Smooth muscle cell (in vitro differentiated cells): ENCODE measurements at regions not wholly inside any gene's neighbourhood (a gene's known extent, or its start where the extent isn't known, plus 50 kb on each side); places are given as distances from the start of the nearest gene placed in this dataset.
A peak's percentile ranks its signal among the peaks of the same experiment; 100 is the strongest.

ENCODE experiments used
- DNase-seq: peaks from one replicate; lab custom pipeline; 2025; ENCODE audit not compliant: unreplicated experiment; lab: John Stamatoyannopoulos, UW
- H2AFZ ChIP-seq: fragments of 200-600 bp; sonication (generic); 2 replicates; pipeline ENCODE4 v1.6.0; 2016; ENCODE audit warnings: antibody characterized with exemption, low read depth, mild to moderate bottlenecking
- H3F3A ChIP-seq: fragments of 200-600 bp; sonication (generic); 2 replicates; pipeline ENCODE4 v1.6.0; 2017; ENCODE audit warnings: antibody characterized with exemption, low read depth
- H3K27ac ChIP-seq: fragments of 200-600 bp; sonication (generic); 2 replicates; pipeline ENCODE4 v1.5.1; 2016; ENCODE audit warnings: low read depth, mild to moderate bottlenecking
- H3K27me3 ChIP-seq: fragments of 200-600 bp; sonication (generic); 2 replicates; pipeline ENCODE4 v1.6.1; 2016; ENCODE audit warnings: low read depth, mild to moderate bottlenecking
- H3K36me3 ChIP-seq: fragments of 200-600 bp; sonication (generic); 2 replicates; pipeline ENCODE4 v1.5.1; 2016; ENCODE audit warnings: low read depth
- H3K4me1 ChIP-seq: fragments of 200-600 bp; sonication (generic); 2 replicates; pipeline ENCODE4 v1.5.1; 2016; ENCODE audit warnings: low read depth
- H3K4me2 ChIP-seq: fragments of 200-600 bp; sonication (generic); 2 replicates; pipeline ENCODE4 v1.6.0; 2016; ENCODE audit warnings: mild to moderate bottlenecking
- H3K4me3 ChIP-seq: fragments of 200-600 bp; sonication (generic); 2 replicates; pipeline ENCODE4 v1.5.1; 2016; ENCODE audit warnings: mild to moderate bottlenecking
- H3K79me2 ChIP-seq: fragments of 200-600 bp; sonication (generic); 2 replicates; pipeline ENCODE4 v1.6.0; 2016; ENCODE audit warnings: low read depth, mild to moderate bottlenecking
- H3K9ac ChIP-seq: fragments of 200-600 bp; sonication (generic); 2 replicates; pipeline ENCODE4 v1.6.0; 2016; ENCODE audit warnings: low read depth
- H3K9me3 ChIP-seq: fragments of 200-600 bp; sonication (generic); replicated peaks from 2 replicates; pipeline ENCODE4 v1.5.1; 2016; ENCODE audit warnings: low read depth
- H4K20me1 ChIP-seq: fragments of 200-600 bp; sonication (generic); 2 replicates; pipeline ENCODE4 v1.6.0; 2016; ENCODE audit warnings: low read depth
- CTCF ChIP-seq: fragments of 200-600 bp; sonication (generic); IDR thresholded peaks from 2 replicates; pipeline ENCODE4 v1.5.1; 2017; ENCODE audit warnings: borderline replicate concordance, mild to moderate bottlenecking, antibody characterized with exemption; ENCODE audit not compliant: insufficient read depth, poor library complexity, severe bottlenecking
- WGBS: methylation state at CpG from one replicate; pipeline ENCODE4 v1.1.7; 2016; ENCODE audit warnings: low lambda C conversion rate; 5-methylcytosine and 5-hydroxymethylcytosine counted together

- WGBS, result 45% methylated on average over 4 of the region's 4 CpGs
- H3K4me2 ChIP-seq, result no peak overlapping the region
Measured at GRCh38 chr6:56775498-56776166, 132.9 kb upstream of the DST start.

GRCh38 chr6:56772737-56773184 lies 130.1 kb upstream of the DST start:
- DNase-seq, result no peak
- Histone ChIP-seq H3K27ac (no peak overlapping the region), H3K79me2 (peaks cover 28% of the 10 kb centered on the region), H3K9me3 (no peaks in the 10 kb centered on the region), H3F3A (peaks cover 4% of the 10 kb centered on the region), H3K9ac (no peak overlapping the region), H3K4me2 (no peak overlapping the region), H3K27me3 (no peaks in the 10 kb centered on the region), H4K20me1 (peaks cover 8% of the 10 kb centered on the region), H3K4me1 (peaks cover 15% of the 10 kb centered on the region), H3K36me3 (no peaks in the 10 kb centered on the region), H3K4me3 (no peak overlapping the region), H2AFZ (no peak overlapping the region)
- TF ChIP-seq CTCF, result no peak
- 81% methylated on average over 1 of the region's 1 CpG for WGBS

More at GRCh38 chr6:56775498-56776166, 132.9 kb upstream of the DST start:
- H3K9ac ChIP-seq, result no peak overlapping the region
- H3K36me3 ChIP-seq, result no peaks in the 10 kb centered on the region
- no peaks in the 10 kb centered on the region for H3K9me3 ChIP-seq
- TF ChIP-seq CTCF, result no peak
- no peak for DNase-seq
- no peaks in the 10 kb centered on the region for H3K27me3 ChIP-seq
- peaks cover 15% of the 10 kb centered on the region for H3K4me1 ChIP-seq
- peaks cover 8% of the 10 kb centered on the region for H4K20me1 ChIP-seq
- H3K79me2 ChIP-seq, result peaks cover 13% of the 10 kb centered on the region
- H3K4me3 ChIP-seq, result no peak overlapping the region
- H2AFZ ChIP-seq, result no peak overlapping the region
- peaks cover 4% of the 10 kb centered on the region for H3F3A ChIP-seq
- H3K27ac ChIP-seq, result no peak overlapping the region

- DNase-seq, result no peak
- TF ChIP-seq CTCF, result no peak
- Histone ChIP-seq H3K4me2 (no peak overlapping the region), H3K9ac (no peak overlapping the region), H3F3A (peaks cover 4% of the 10 kb centered on the region), H2AFZ (no peak overlapping the region), H3K27me3 (no peaks in the 10 kb centered on the region), H3K36me3 (no peaks in the 10 kb centered on the region), H3K9me3 (no peaks in the 10 kb centered on the region), H3K4me1 (peaks cover 17% of the 10 kb centered on the region), H3K4me3 (no peak overlapping the region), H3K79me2 (peaks cover 28% of the 10 kb centered on the region), H3K27ac (peak overlapping the region; percentile 34), H4K20me1 (peaks cover 8% of the 10 kb centered on the region)
- WGBS, result 91% methylated on average over 7 of the region's 7 CpGs
Measured at GRCh38 chr6:56771929-56772607, 129.4 kb upstream of the DST start.

- Histone ChIP-seq H3K9ac (no peak overlapping the region), H3K79me2 (peaks cover 31% of the 10 kb centered on the region), H3K4me2 (no peak overlapping the region)
Measured at GRCh38 chr6:56771189-56771588, 128.5 kb upstream of the DST start.

More at GRCh38 chr6:56771189-56771588, 128.5 kb upstream of the DST start:
- H4K20me1 ChIP-seq, result peaks cover 8% of the 10 kb centered on the region
- no peak for DNase-seq
- H3K36me3 ChIP-seq, result no peaks in the 10 kb centered on the region
- peak overlapping the region; percentile 34 for H3K27ac ChIP-seq
- H3K4me1 ChIP-seq, result peaks cover 18% of the 10 kb centered on the region
- H3K4me3 ChIP-seq, result no peak overlapping the region
- TF ChIP-seq CTCF, result no peak
- no peaks in the 10 kb centered on the region for H3K27me3 ChIP-seq
- H3K9me3 ChIP-seq, result no peaks in the 10 kb centered on the region
- peaks cover 4% of the 10 kb centered on the region for H3F3A ChIP-seq
- H2AFZ ChIP-seq, result no peak overlapping the region
